ENCODE measurements at regions not wholly inside any gene's neighbourhood (a gene's known extent, or its start where the extent isn't known, plus 50 kb on each side); places are given as distances from the start of the nearest gene placed in this dataset.

DNA sequence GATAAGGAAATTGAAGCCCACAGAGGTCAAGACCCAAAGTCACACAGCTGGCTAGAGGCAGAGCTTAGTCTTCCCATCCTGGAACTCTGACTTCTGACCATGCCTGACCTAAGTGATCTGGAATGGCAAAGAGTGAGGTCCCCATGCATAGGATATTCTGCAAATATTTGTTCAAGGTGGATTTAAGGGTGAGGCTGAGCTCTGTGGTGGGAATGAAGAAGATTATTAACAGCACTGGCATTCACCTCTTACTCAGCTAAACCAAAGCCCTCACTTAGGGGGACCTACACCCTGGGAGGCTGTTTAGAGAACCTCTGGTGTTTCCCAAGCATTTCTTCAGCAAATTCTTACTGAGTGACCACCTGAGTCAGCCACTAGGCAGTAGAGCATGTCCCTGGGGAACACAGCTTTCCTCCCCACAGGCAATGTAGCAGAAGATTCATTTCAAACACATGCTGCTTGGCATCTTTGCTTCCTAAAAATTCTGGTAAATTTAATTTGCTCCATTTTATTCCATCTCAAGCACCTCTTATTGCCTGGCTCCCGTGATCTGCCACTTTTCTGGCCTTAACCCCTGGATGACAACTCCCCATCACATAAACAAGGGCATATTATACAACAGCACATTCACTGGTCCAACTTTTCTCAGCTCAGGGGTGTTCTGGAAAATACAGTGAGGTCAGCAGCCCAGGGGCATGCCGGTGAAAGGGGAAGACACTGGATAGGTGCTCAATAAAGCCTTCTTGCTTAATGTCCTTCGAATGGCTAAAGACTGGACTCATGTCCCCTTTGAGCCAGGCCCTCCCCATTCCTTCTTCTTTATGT lies 176.0 kb downstream of the ABHD5 start:
- no peak overlapping the region for H3K27ac ChIP-seq (ENCODE audit: low read depth, low read length)
- no peaks in the 10 kb centered on the region for H3K9me3 ChIP-seq (ENCODE audit: control insufficient read depth, insufficient read depth, low read length)
- H3K4me3 ChIP-seq (ENCODE audit: low read depth, low read length) = no peak overlapping the region
- no peaks in the 10 kb centered on the region for H3K36me3 ChIP-seq (ENCODE audit: control insufficient read depth, insufficient read depth, low read length)
- no peak overlapping the region for H3K9ac ChIP-seq (ENCODE audit: low read depth, low read length)
- no peaks in the 10 kb centered on the region for H3K27me3 ChIP-seq (ENCODE audit: control insufficient read depth, insufficient read depth, low read length)
- peaks cover 8% of the 10 kb centered on the region; the same call in 1 of the 2 replicates for H3K4me1 ChIP-seq (ENCODE audit: control insufficient read depth, insufficient read depth, low read length)

GRCh38 chr3:43867436-43868072 lies 176.8 kb downstream of the ABHD5 start:
- Histone ChIP-seq H3K4me3 (ENCODE audit: low read depth, low read length) (no peak overlapping the region), H3K27ac (ENCODE audit: low read depth, low read length) (no peak overlapping the region), H3K27me3 (ENCODE audit: control insufficient read depth, insufficient read depth, low read length) (no peaks in the 10 kb centered on the region), H3K9me3 (ENCODE audit: control insufficient read depth, insufficient read depth, low read length) (no peaks in the 10 kb centered on the region), H3K4me1 (ENCODE audit: control insufficient read depth, insufficient read depth, low read length) (peaks cover 9% of the 10 kb centered on the region; the same call in 1 of the 2 replicates), H3K36me3 (ENCODE audit: control insufficient read depth, insufficient read depth, low read length) (no peaks in the 10 kb centered on the region), H3K9ac (ENCODE audit: low read depth, low read length) (no peak overlapping the region)

DNA sequence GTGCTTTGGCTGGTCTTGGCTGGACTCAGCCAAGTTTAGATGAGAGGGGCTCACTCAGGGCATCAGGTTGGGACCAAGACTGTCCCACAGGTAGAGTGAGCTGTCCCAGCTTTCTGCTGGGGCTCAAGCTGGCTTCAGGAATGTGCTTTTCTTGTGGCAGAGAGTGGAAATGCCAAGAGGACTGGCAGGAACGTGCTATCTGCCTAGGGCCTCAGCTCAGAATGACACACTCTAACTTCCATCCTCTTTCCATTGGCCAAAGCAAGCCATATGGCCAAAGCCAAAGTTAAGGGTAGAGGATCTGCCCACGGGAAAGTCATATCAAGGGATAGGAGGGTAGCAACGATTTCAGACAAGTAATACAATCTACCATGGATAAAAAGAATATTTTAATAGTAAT lies 178.8 kb downstream of the ABHD5 start:
- no peak overlapping the region for H3K4me3 ChIP-seq (ENCODE audit: low read depth, low read length)
- peaks cover 19% of the 10 kb centered on the region for H3K4me1 ChIP-seq (ENCODE audit: control insufficient read depth, insufficient read depth, low read length)
- H3K27me3 ChIP-seq (ENCODE audit: control insufficient read depth, insufficient read depth, low read length) = no peaks in the 10 kb centered on the region
- no peak overlapping the region for H3K9ac ChIP-seq (ENCODE audit: low read depth, low read length)
- no peaks in the 10 kb centered on the region for H3K36me3 ChIP-seq (ENCODE audit: control insufficient read depth, insufficient read depth, low read length)
- H3K9me3 ChIP-seq (ENCODE audit: control insufficient read depth, insufficient read depth, low read length) = no peaks in the 10 kb centered on the region
- no peak overlapping the region for H3K27ac ChIP-seq (ENCODE audit: low read depth, low read length)

DNA sequence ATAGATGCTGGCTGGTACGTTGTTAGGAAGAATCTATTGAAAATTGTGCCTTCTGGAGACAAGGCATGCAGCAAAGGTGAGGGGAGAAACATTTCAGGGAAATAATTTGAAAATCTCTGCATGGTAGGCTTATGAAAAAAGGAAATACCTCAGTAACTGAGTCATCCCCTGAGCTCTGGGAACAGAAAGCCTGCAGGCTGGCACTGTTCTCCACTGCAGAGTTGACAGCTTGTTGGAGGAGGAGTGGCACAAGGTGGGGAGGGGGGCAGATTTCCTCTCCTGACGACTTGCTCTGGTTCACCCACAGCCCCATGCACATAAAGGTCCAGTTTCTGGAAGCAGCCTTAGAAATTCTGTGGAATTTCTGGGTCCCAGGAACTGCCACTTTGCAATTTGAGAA lies 179.4 kb downstream of the ABHD5 start:
- Histone ChIP-seq H3K27me3 (ENCODE audit: control insufficient read depth, insufficient read depth, low read length) (no peaks in the 10 kb centered on the region), H3K9me3 (ENCODE audit: control insufficient read depth, insufficient read depth, low read length) (no peaks in the 10 kb centered on the region), H3K27ac (ENCODE audit: low read depth, low read length) (peak overlapping the region; percentile 30), H3K9ac (ENCODE audit: low read depth, low read length) (no peak overlapping the region), H3K4me1 (ENCODE audit: control insufficient read depth, insufficient read depth, low read length) (peaks cover 19% of the 10 kb centered on the region), H3K4me3 (ENCODE audit: low read depth, low read length) (no peak overlapping the region), H3K36me3 (ENCODE audit: control insufficient read depth, insufficient read depth, low read length) (no peaks in the 10 kb centered on the region)

GRCh38 chr3:43870844-43871626 lies 180.3 kb downstream of the ABHD5 start:
- H3K4me3 ChIP-seq (ENCODE audit: low read depth, low read length) = no peak overlapping the region
- no peak overlapping the region for H3K9ac ChIP-seq (ENCODE audit: low read depth, low read length)
- peaks cover 19% of the 10 kb centered on the region for H3K4me1 ChIP-seq (ENCODE audit: control insufficient read depth, insufficient read depth, low read length)
- H3K36me3 ChIP-seq (ENCODE audit: control insufficient read depth, insufficient read depth, low read length) = no peaks in the 10 kb centered on the region
- no peaks in the 10 kb centered on the region for H3K9me3 ChIP-seq (ENCODE audit: control insufficient read depth, insufficient read depth, low read length)
- H3K27me3 ChIP-seq (ENCODE audit: control insufficient read depth, insufficient read depth, low read length) = no peaks in the 10 kb centered on the region
- H3K27ac ChIP-seq (ENCODE audit: low read depth, low read length) = no peak overlapping the region

DNA sequence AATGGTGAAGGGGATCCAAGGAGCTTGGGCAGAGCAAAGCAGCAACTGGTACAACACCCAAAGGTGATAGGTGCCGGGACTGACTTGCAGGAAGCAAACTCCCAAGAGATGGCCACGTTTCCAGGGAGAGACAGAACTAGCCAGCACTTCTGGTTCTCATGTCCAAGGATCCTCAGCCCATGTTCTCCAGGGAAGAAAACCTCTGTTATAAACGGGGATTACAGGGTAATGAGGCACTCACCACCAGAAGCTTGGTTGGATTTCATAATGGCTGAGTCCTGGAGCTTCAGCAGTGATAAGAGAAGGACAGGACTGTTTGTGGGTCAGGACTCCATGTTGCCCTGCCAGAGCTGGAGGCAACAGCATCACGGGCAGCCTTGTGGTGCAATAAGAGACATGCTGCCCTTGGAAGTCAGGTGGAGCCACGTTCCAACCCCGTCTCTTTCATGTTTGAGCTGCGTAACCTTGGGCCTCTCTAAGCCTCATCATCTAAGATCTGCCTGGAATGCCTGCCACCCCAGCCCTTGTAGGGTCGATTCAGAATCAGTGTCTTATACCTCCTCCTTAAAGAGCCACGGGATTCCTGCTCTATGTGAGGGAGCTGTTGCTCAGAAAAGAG lies 181.0 kb downstream of the ABHD5 start:
- no peak overlapping the region for H3K27ac ChIP-seq (ENCODE audit: low read depth, low read length)
- no peaks in the 10 kb centered on the region for H3K27me3 ChIP-seq (ENCODE audit: control insufficient read depth, insufficient read depth, low read length)
- H3K9me3 ChIP-seq (ENCODE audit: control insufficient read depth, insufficient read depth, low read length) = no peaks in the 10 kb centered on the region
- no peaks in the 10 kb centered on the region for H3K36me3 ChIP-seq (ENCODE audit: control insufficient read depth, insufficient read depth, low read length)
- no peak overlapping the region for H3K4me3 ChIP-seq (ENCODE audit: low read depth, low read length)
- H3K9ac ChIP-seq (ENCODE audit: low read depth, low read length) = no peak overlapping the region
- peaks cover 24% of the 10 kb centered on the region for H3K4me1 ChIP-seq (ENCODE audit: control insufficient read depth, insufficient read depth, low read length)

- Histone ChIP-seq H3K36me3 (ENCODE audit: control insufficient read depth, insufficient read depth, low read length) (no peaks in the 10 kb centered on the region), H3K9ac (ENCODE audit: low read depth, low read length) (no peak overlapping the region), H3K27ac (ENCODE audit: low read depth, low read length) (no peak overlapping the region), H3K27me3 (ENCODE audit: control insufficient read depth, insufficient read depth, low read length) (no peaks in the 10 kb centered on the region), H3K4me3 (ENCODE audit: low read depth, low read length) (no peak overlapping the region), H3K9me3 (ENCODE audit: control insufficient read depth, insufficient read depth, low read length) (no peaks in the 10 kb centered on the region), H3K4me1 (ENCODE audit: control insufficient read depth, insufficient read depth, low read length) (peaks cover 24% of the 10 kb centered on the region)
These were observed 181.6 kb downstream of the ABHD5 start for GRCh38 chr3:43872301-43872700.

DNA sequence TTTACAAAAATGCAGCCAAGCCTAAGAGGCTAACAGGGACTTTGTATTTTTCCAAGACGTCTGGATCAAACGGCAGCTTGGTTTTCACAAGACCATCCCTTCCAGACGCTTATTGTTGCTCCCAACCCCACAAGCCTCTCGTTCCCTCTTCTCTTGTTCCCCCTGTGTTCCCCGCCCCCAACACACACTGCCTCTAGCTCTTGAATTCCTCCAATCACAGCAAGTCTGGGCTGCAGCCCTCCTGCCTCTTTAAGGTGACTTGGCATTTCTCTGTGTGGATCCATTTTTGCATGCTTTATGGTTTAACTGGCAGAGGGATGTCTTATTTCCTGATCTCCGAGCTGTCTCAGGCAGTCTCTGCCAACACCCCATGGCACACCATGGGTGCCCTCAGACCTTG lies 182.2 kb downstream of the ABHD5 start:
- H3K4me3 ChIP-seq (ENCODE audit: low read depth, low read length) = no peak overlapping the region
- no peaks in the 10 kb centered on the region for H3K36me3 ChIP-seq (ENCODE audit: control insufficient read depth, insufficient read depth, low read length)
- peaks cover 24% of the 10 kb centered on the region for H3K4me1 ChIP-seq (ENCODE audit: control insufficient read depth, insufficient read depth, low read length)
- no peak overlapping the region; the same call in 1 of the 2 replicates for H3K9ac ChIP-seq (ENCODE audit: low read depth, low read length)
- H3K9me3 ChIP-seq (ENCODE audit: control insufficient read depth, insufficient read depth, low read length) = no peaks in the 10 kb centered on the region
- H3K27ac ChIP-seq (ENCODE audit: low read depth, low read length) = no peak overlapping the region
- no peaks in the 10 kb centered on the region for H3K27me3 ChIP-seq (ENCODE audit: control insufficient read depth, insufficient read depth, low read length)

DNA sequence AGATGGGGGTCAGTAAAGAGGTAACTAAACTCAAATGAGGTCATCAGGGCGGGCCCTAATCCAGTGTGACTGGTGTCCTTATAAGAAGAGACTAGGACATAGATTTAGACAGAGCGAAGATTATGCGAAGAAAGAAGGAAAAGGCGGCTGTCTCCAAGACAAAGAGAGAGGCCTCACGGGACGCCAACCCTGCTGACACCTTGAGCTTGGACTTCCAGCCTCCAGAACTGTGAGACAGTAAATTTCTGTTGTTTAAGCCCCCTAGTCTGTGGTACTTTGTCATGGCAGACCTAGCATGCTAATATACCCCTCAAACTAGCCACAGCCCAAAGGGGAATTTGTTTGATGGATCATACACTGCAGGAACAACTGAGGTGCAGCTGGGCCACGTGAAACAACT lies 183.0 kb downstream of the ABHD5 start:
- no peaks in the 10 kb centered on the region for H3K27me3 ChIP-seq (ENCODE audit: control insufficient read depth, insufficient read depth, low read length)
- no peaks in the 10 kb centered on the region for H3K36me3 ChIP-seq (ENCODE audit: control insufficient read depth, insufficient read depth, low read length)
- H3K9ac ChIP-seq (ENCODE audit: low read depth, low read length) = no peak overlapping the region
- no peak overlapping the region for H3K27ac ChIP-seq (ENCODE audit: low read depth, low read length)
- H3K4me1 ChIP-seq (ENCODE audit: control insufficient read depth, insufficient read depth, low read length) = peaks cover 26% of the 10 kb centered on the region
- no peaks in the 10 kb centered on the region for H3K9me3 ChIP-seq (ENCODE audit: control insufficient read depth, insufficient read depth, low read length)
- H3K4me3 ChIP-seq (ENCODE audit: low read depth, low read length) = no peak overlapping the region

DNA sequence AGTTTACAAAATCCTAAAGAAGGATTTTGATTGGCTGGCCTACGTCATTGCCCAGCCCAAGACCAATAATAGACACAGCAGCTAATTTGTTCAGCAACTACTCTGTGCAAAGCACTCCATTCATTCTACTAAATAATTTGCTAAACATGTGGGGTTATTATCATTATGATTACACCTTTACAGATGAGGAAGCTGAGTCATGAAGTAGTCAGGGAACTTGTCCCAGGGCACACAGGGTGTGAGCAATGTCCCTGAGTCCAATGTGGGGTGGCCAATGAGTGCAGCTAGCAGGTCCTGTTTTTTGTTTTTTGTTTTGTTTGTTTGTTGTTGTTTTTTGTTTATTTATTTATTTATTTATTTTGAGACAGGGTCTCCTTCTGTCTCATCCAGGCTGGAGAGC lies 183.6 kb downstream of the ABHD5 start:
- Histone ChIP-seq H3K9ac (ENCODE audit: low read depth, low read length) (no peak overlapping the region), H3K27ac (ENCODE audit: low read depth, low read length) (no peak overlapping the region), H3K9me3 (ENCODE audit: control insufficient read depth, insufficient read depth, low read length) (no peaks in the 10 kb centered on the region), H3K4me3 (ENCODE audit: low read depth, low read length) (no peak overlapping the region), H3K27me3 (ENCODE audit: control insufficient read depth, insufficient read depth, low read length) (no peaks in the 10 kb centered on the region), H3K36me3 (ENCODE audit: control insufficient read depth, insufficient read depth, low read length) (no peaks in the 10 kb centered on the region), H3K4me1 (ENCODE audit: control insufficient read depth, insufficient read depth, low read length) (peaks cover 30% of the 10 kb centered on the region)
